ENCODE measurements at regions not wholly inside any gene's neighbourhood (a gene's known extent, or its start where the extent isn't known, plus 50 kb on each side); places are given as distances from the start of the nearest gene placed in this dataset.
A peak's percentile ranks its signal among the peaks of the same experiment; 100 is the strongest.
"Not testable (repeated sequence)": the region's sequence is repeated elsewhere in the genome, so short reads cannot be mapped to it uniquely, and the experiment has no call there.

GRCh38 chr9:2424619-2425033 lies 197.0 kb upstream of the VLDLR start:
- DNase-seq, result no peak
- Histone ChIP-seq H3K9me3 (no peaks in the 10 kb centered on the region), H3K4me1 (peaks cover 0 to 8% (median 1%) of the 10 kb centered on the region in 4 donors), H3K27ac (no peak overlapping the region), H3K4me3 (no peak overlapping the region), H3K27me3 (no peaks in the 10 kb centered on the region), H3K36me3 (no peaks in the 10 kb centered on the region)
- TF ChIP-seq POLR2AphosphoS5 (IDR thresholded peaks at IDR 0.05) (no peak), POLR2A (IDR thresholded peaks at IDR 0.05) (no peak), EP300 (IDR thresholded peaks at IDR 0.05; ENCODE audit: low read depth) (no peak)
- TF ChIP-seq, protein P1, sequence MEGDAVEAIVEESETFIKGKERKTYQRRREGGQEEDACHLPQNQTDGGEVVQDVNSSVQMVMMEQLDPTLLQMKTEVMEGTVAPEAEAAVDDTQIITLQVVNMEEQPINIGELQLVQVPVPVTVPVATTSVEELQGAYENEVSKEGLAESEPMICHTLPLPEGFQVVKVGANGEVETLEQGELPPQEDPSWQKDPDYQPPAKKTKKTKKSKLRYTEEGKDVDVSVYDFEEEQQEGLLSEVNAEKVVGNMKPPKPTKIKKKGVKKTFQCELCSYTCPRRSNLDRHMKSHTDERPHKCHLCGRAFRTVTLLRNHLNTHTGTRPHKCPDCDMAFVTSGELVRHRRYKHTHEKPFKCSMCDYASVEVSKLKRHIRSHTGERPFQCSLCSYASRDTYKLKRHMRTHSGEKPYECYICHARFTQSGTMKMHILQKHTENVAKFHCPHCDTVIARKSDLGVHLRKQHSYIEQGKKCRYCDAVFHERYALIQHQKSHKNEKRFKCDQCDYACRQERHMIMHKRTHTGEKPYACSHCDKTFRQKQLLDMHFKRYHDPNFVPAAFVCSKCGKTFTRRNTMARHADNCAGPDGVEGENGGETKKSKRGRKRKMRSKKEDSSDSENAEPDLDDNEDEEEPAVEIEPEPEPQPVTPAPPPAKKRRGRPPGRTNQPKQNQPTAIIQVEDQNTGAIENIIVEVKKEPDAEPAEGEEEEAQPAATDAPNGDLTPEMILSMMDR (IDR thresholded peaks at IDR 0.05), result no peak
- intact Hi-C loops (cut with DNase I; ENCODE audit: low total_unique reads), result no loop called here
- WGBS, 2 donors (ENCODE audit: low coverage in 1 of 2), result 73% methylated on average over 2 of the region's 2 CpGs; no CpG with 5 or more reads in 1 of the 2 donors
- in situ Hi-C loops (cut with MboI; ENCODE audit: low pct_ligation_motif_present in 1 of 4, low pct_unique_long_range_greater_than_20kb in 1 of 4, low sequenced_read_pairs in 3 of 4), result no loop called here

DNA sequence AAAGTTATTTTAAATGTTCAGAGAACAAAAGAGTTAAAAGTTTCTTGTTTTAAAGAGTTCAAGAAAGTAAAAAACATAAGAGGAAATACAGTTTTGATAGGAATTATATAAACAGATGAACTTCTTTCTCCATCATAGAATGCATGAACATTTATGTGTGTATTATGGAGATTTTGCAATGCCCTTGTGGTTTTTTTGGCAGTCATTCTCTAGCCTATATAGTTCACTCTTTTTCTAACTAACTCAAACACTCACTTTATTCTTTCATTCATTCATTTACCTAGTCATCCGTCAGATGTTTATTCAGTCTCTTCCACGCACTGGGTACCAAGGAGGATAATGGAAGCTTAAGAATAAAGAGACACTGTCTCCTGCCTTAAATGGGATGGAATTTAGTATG lies 195.9 kb upstream of the VLDLR start:
- DNase-seq, result no peak
- Histone ChIP-seq H3K9me3 (no peaks in the 10 kb centered on the region), H3K4me1 (peaks cover 0 to 8% (median 1%) of the 10 kb centered on the region in 4 donors), H3K4me3 (no peak overlapping the region), H3K36me3 (no peaks in the 10 kb centered on the region), H3K27ac (no peak overlapping the region), H3K27me3 (no peaks in the 10 kb centered on the region)
- WGBS, 2 donors (ENCODE audit: low coverage in 1 of 2), result 89 to 90% methylated on average over 2 of the region's 2 CpGs
- TF ChIP-seq, protein P1 (IDR thresholded peaks at IDR 0.05), result no peak
- TF ChIP-seq EP300 (IDR thresholded peaks at IDR 0.05; ENCODE audit: low read depth) (no peak), POLR2A (IDR thresholded peaks at IDR 0.05) (no peak), POLR2AphosphoS5 (IDR thresholded peaks at IDR 0.05) (no peak)
- intact Hi-C loops (cut with DNase I; ENCODE audit: low total_unique reads) (no loop called here), in situ Hi-C loops (cut with MboI; ENCODE audit: low pct_ligation_motif_present in 1 of 4, low pct_unique_long_range_greater_than_20kb in 1 of 4, low sequenced_read_pairs in 3 of 4) (no loop called here)

DNA sequence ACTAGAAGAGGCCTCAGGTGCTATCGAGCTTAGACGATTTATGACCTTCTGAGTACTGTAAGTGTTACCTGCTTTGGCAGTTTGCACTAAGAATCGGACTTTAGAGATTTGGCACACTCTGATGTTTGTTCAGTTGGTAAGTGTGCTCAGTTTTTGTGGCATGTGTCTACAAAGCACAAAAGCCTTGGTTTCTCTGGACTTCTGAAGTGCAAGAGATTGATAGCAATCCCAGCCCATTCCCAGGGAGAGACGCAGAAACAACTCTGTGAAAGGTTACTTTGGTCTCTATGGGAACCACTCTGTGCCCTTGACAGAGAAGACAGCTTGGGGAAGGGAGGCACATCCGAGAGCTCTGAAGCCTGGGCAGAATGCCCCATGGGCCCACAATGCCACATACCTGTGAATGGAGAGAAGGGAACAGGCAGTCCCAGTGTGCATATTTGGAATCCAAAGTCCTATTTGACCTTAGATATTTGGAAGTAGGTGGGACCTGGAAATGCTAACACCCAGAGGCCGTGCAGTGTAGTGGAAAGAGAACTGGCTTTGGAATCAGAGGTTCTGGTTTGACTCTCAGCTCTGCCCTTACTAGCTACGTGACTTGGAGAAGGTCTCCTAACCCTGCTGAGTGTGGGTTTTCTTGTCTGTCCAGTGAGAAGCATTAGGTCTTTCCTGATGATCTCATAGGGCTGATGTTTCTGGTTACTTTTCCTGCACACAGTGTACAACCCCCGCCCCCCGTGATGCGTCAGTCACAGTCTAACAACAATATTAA lies 194.3 kb upstream of the VLDLR start:
- H3K9me3 ChIP-seq, result no peaks in the 10 kb centered on the region
- no peaks in the 10 kb centered on the region for H3K36me3 ChIP-seq
- intact Hi-C loops (cut with DNase I; ENCODE audit: low total_unique reads) (no loop called here), in situ Hi-C loops (cut with MboI; ENCODE audit: low pct_ligation_motif_present in 1 of 4, low pct_unique_long_range_greater_than_20kb in 1 of 4, low sequenced_read_pairs in 3 of 4) (no loop called here)
- H3K4me3 ChIP-seq, result no peak overlapping the region
- 67% methylated on average over 5 to 10 of the region's 10 CpGs for WGBS, 2 donors (ENCODE audit: low coverage in 1 of 2)
- H3K27ac ChIP-seq, result peak overlapping the region in 2 of 4 donors; percentile 3 to 54
- H3K4me1 ChIP-seq, result peaks cover 0 to 8% (median 1%) of the 10 kb centered on the region in 4 donors
- no peak for DNase-seq
- no peaks in the 10 kb centered on the region for H3K27me3 ChIP-seq
- TF ChIP-seq EP300 (IDR thresholded peaks at IDR 0.05; ENCODE audit: low read depth) (no peak), POLR2A (IDR thresholded peaks at IDR 0.05) (no peak), POLR2AphosphoS5 (IDR thresholded peaks at IDR 0.05) (no peak)
- TF ChIP-seq, protein P1 (IDR thresholded peaks at IDR 0.05), result no peak

GRCh38 chr9:2439957-2440356 lies 181.6 kb upstream of the VLDLR start:
- H3K36me3 ChIP-seq, result no peaks in the 10 kb centered on the region
- no peaks in the 10 kb centered on the region for H3K27me3 ChIP-seq
- no peaks in the 10 kb centered on the region for H3K4me1 ChIP-seq
- in situ Hi-C loops (cut with MboI; ENCODE audit: low pct_ligation_motif_present in 1 of 4, low pct_unique_long_range_greater_than_20kb in 1 of 4, low sequenced_read_pairs in 3 of 4) (no loop called here), intact Hi-C loops (cut with DNase I; ENCODE audit: low total_unique reads) (no loop called here)
- peaks cover 10 to 14% of the 10 kb centered on the region in 2 donors for H3K9me3 ChIP-seq
- no peak for DNase-seq
- H3K27ac ChIP-seq, result no peak overlapping the region
- no peak overlapping the region for H3K4me3 ChIP-seq
- no peak for TF ChIP-seq POLR2AphosphoS5 (IDR thresholded peaks at IDR 0.05)
- no peak for TF ChIP-seq POLR2A (IDR thresholded peaks at IDR 0.05)
- TF ChIP-seq, protein P1 (IDR thresholded peaks at IDR 0.05), result no peak
- TF ChIP-seq EP300 (IDR thresholded peaks at IDR 0.05; ENCODE audit: low read depth), result no peak
- 61 to 71% methylated on average over 3 of the region's 3 CpGs for WGBS, 2 donors (ENCODE audit: low coverage in 1 of 2)

DNA sequence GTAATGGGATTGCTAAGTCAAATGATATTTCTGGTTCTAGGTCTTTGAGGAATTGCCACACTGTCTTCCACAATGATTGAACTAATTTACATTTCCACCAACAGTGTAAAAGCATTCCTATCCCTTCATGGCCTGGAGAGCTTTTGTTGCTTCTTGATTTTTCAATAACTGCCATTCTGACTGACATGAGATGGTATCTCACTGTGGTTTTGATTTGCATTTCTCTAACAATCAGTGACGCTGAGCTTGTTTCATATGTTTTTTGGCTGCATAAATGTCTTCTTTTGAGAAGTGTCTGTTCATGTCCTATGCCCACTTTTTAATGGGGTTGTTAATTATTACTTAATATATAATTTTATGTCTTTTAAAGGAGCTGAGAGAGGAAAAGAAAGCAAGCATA lies 177.7 kb upstream of the VLDLR start:
- H3K4me1 ChIP-seq; in situ Hi-C loops (cut with MboI; ENCODE audit: low pct_ligation_motif_present in 1 of 4, low pct_unique_long_range_greater_than_20kb in 1 of 4, low sequenced_read_pairs in 3 of 4); H3K4me3 ChIP-seq; intact Hi-C loops (cut with DNase I; ENCODE audit: low total_unique reads); H3K27ac ChIP-seq; H3K27me3 ChIP-seq; DNase-seq; H3K36me3 ChIP-seq: not testable (repeated sequence)
- WGBS, 2 donors (ENCODE audit: low coverage in 1 of 2), result 77 to 80% methylated on average over 1 of the region's 1 CpG
- H3K9me3 ChIP-seq, result peaks cover 10 to 14% of the 10 kb centered on the region in 2 donors

Measured in transverse colon (tissue), 4 donors.